ENCODE measurements at regions not wholly inside any gene's neighbourhood (a gene's known extent, or its start where the extent isn't known, plus 50 kb on each side); places are given as distances from the start of the nearest gene placed in this dataset.

DNA sequence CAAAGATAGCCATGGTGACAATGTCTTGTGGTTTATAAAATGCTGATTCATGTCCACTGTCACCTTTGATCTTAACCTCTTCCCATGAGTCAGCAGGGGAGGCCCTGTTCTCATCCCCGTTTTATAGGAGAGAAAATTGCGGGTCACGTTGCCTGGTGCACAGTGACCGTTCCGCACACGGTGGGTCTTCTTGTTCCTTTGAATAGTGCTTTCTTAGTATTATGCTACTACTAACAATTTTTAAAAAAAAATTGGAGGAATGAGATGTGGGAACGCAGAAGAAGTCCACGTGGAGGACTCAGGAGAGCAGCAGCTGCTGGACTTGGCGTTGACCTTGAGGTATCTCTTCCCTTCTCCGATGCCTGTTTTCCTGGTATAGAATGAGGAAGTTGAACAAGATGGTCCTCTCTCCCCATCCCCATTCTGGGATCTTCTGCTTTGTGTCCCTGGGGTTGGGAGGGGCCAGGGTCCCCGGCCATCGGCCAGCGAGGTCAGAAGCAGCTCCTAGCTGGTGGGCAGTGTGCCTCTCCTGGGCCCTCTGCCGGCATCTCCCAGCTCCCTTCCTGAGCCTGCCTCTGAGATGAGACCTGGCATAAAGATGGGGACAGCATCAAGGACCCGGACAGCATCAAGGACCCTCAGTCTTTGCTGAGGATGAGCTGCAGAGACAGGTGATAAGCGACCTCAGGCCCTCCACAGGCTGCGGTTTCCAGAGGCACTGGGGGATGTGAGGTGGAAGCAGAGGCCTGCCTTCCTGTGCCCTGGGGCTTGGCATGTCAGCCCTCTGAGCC is 143.9 kb downstream of the C9orf50 start:
- no peak for DNase-seq (ENCODE audit: low read depth in 3 of 3, low spot score in 2 of 3)

DNA sequence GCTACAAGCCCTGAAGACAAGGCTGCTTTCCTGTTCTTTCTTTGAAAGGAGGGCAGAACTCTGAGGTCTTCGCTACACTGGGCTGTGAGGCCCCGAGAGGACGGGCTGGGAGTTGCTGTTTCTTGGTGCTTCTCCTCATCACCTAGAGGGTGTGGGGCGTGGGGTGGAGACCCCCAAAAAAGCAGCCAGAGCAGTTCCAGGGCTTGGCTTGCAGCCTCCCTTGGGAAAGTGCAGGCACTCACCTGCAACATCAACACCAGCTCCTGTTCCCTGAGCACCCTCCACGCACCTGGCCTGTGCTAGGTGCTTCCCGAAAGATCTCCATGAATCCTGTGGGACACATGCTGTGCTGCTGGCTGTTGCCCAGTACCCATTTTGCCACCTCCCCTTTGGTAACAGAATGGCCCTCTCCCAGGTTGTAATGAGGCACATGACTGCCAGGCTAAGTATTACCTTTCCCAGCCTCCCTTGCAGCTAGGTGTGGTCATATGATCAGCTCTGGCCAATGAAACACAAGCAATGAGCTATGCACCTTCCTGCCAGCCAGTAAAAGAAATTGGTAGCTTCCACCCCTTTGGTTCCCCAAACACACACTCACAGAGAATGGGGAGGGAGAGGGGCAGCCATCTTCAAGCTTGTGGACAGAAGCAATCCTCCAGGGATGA is 146.0 kb downstream of the C9orf50 start:
- no peak for DNase-seq (ENCODE audit: low read depth in 3 of 3, low spot score in 2 of 3)

DNA sequence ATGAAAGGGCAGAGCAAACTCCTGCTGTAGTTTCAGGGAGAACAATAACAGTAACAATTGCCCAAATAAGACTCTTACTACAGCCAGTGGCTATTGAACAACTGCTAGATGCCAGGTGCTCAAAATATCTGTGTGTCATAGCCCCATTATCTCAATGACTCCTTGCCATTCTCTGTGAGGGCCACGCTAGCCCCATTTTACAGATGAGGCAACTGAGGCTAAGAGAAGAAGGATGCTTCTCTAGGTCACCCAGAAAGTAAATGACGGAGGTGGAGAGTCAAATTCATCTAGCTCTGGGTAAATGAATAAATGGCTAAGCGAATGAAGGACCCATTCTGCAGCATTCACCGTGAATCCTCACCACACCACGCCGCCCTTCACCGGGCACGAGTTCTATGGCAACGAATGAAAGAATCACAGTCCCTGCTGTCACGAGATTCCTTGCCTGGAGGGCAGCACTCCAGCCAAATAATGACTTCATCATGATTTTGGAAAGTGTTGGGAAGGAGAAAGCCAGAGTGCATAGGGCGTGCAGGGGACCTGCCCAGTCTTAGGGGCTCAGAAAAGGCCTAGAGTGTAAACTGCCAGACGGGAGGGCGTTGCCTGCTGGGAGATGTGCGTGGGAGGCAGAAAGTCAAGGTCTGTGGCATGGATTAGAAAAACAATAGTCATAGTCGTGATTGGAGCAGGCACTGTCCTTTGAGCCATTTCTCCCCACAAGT is 147.2 kb downstream of the C9orf50 start:
- no peak for DNase-seq (ENCODE audit: low read depth in 3 of 3, low spot score in 2 of 3)

DNA sequence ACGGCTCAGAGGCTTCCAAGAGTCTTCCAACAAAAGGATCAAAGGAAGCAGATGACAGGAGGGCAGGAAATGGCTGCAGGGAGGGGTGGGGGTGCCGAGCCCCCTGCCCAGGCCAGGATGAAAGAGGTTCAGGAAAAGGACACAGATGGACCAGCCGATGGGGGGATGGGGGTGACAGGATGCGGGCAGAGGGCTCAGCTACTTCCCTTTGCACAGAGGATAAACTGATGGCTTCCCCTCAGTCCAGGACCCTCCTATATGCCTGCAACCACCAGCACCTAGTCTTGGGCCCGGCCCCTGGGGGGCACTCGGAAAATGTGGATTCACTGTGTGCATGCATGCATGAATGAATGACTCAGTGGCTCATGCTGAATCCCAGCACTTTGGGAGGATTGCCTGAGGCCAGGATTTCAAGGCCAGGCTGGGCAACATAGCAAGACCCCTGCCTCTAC is 148.2 kb downstream of the C9orf50 start:
- DNase-seq (ENCODE audit: low read depth in 3 of 3, low spot score in 2 of 3): no peak

- no peak for DNase-seq (ENCODE audit: low read depth in 3 of 3, low spot score in 2 of 3)
Measured at GRCh38 chr9:129471201-129472019, 149.5 kb downstream of the C9orf50 start.

GRCh38 chr9:129469988-129470316 is 150.9 kb downstream of the C9orf50 start:
- no peak for DNase-seq (ENCODE audit: low read depth in 3 of 3, low spot score in 2 of 3)

DNA sequence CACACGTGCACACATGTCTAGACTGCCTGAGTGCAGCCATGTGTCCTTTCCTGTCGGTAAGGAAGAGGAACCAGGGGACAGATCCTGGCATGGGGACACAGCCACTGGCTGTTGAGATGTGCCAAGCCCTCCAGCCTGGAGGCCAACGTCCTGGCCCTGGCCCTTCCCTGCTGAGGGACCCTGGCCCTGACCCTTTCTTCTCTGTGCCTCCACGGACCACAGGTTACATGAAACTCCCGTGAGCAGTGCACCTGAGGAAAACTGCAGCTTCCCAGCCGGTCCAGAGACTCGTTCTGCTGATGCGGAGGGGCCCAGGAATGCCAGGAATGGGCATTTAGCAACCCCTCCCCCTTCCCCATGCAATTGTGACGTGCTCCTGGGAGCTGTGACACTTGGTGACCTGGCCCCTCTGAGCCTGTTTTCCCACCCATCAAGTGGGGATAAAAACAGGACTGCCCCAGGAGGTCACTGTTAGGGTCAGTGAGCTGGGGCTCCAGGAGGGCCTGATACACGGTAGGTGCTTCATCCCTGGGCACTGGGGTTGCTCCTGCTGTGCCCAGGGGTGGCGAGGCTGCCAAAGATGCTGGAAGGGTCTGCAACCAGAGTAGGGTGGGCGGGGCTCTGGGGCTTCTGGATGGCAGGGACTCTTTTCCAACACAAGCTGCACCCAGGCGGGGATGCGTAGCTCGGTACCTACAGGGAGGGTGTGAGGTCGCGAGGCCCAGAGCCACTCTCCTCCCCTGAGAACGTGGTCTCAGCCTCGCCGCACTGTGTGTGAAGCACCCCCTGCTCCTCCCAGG is 151.5 kb downstream of the C9orf50 start:
- no peak for DNase-seq (ENCODE audit: low read depth in 3 of 3, low spot score in 2 of 3)

DNA sequence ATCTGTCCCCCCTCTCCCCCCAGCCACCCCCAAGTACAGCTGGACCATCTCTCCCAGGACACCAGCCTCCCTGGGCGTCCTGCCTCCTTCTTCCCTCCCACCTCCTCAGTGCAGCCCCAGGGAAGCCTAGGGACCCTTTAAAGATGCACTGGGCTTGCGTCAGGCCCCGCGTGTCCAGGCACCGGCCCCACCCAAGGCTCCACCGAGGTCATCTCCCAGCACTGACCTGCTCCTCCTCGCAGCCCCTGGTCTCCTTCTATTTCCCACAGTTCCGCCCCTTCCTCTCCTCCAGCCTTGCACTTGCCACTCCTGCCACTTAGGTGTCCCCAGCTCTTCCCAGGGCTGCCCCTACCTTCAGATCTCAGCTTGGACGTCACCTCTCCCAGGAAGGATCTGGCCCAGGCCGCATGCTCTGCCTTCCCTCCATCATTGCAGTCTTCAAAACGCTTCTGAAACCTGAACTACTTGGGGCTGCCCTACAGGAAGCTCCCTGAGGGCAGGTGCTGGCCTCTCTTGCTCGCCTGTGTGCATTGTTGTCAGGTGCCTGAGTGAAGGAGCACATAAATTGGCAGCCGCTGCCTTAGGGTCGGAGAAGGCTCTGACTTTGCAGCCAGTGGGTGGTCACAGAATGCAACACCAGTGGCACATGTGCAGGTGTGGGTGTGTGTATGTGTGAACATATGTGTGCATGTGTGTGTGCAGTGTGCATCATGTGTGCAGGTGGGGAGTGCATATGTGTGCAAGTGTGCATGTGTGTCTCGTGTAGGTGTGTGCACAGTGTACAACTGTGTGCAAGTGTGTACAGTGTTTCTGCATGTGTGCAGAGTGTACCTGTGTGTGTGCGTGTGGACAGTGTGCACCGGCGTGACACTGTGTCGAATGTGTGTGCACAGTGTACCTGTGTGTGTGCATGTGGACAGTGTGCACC is 152.9 kb downstream of the C9orf50 start:
- no peak for DNase-seq (ENCODE audit: low read depth in 3 of 3, low spot score in 2 of 3)

- no peak for DNase-seq (ENCODE audit: low read depth in 3 of 3, low spot score in 2 of 3)
Measured at GRCh38 chr9:129467004-129467588, 153.8 kb downstream of the C9orf50 start.

DNA sequence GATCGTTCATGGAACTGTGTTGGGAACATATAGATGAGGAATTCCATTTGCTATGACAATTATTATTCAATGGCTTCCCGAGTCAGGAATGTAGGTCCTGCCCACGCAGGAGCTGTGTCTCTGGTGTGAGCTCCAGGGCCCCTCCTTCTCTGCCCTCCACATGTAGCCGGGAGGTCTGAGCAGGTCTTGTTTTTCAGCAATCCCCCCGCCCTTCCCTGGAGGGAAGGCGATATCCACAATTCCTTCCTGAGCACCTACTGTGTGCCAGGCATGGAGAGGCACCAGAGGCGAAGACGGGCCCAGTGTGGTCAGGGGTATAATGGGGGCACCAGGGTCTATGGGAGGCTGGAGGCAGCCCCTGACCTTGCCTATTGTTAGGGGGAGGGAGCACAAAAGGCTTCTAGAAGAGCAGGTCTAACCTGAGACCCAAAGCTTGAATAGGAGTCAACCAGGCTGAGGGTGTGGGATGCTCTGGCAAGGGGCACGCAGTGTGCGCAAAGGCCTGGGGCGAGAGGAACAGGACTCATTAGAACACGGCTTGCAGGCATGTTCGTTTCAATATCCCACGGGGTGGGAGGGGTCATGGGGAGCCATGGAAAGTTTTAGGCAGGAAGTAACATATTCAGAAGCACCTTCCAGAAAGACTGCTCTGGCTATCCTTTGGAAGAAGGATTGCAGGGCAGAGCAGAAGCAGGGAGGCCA is 154.9 kb downstream of the C9orf50 start:
- DNase-seq (ENCODE audit: low read depth in 3 of 3, low spot score in 2 of 3): no peak

DNA sequence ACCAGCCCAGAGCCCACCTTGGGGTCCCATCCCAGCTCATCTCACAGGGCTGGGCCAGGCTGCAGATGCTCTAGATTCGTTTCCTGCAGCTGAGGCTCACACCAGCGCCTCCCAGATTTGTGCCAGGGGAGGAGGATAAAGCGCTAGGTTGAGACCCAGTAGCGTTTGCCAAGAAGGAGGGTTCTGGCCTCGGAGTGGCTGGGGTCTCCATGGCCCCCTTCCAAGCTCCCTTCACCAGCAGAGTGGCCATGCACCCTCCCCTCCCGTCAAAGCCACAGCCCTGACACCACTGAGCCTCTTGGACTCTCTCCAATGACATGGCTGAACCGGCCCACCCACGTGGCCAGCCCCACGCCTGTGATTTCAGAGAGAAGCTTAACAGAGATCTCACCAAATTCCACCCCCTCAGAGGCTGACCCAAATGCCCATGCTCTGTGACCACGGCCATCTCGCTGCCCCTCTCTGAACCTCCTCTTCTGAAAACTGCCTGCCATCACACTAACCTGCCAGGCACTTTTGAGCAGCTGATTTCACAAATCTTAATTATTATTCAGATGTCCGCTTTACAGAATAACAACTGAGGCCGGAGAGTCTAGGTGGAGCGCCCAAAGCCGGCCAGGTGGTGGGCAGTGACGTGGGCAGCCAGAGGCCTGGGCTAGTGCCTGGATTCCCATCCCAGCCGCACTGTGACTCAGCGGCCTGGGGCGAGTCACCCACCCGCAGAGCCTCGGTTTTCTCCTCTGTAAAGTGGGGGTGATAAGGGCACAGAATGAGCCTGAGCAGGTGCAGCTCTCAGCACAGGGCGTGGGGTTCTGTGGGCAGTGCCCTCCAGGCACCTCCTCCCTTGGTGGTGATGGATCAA is 155.7 kb downstream of the C9orf50 start:
- DNase-seq (ENCODE audit: low read depth in 3 of 3, low spot score in 2 of 3): no peak

GRCh38 chr9:129463994-129464393 is 156.9 kb downstream of the C9orf50 start:
- no peak for DNase-seq (ENCODE audit: low read depth in 3 of 3, low spot score in 2 of 3)

GRCh38 chr9:129463477-129463876 is 157.4 kb downstream of the C9orf50 start:
- DNase-seq (ENCODE audit: low read depth in 3 of 3, low spot score in 2 of 3): no peak

- no peak for DNase-seq (ENCODE audit: low read depth in 3 of 3, low spot score in 2 of 3)
Measured at GRCh38 chr9:129462360-129462759, 158.5 kb downstream of the C9orf50 start.

DNA sequence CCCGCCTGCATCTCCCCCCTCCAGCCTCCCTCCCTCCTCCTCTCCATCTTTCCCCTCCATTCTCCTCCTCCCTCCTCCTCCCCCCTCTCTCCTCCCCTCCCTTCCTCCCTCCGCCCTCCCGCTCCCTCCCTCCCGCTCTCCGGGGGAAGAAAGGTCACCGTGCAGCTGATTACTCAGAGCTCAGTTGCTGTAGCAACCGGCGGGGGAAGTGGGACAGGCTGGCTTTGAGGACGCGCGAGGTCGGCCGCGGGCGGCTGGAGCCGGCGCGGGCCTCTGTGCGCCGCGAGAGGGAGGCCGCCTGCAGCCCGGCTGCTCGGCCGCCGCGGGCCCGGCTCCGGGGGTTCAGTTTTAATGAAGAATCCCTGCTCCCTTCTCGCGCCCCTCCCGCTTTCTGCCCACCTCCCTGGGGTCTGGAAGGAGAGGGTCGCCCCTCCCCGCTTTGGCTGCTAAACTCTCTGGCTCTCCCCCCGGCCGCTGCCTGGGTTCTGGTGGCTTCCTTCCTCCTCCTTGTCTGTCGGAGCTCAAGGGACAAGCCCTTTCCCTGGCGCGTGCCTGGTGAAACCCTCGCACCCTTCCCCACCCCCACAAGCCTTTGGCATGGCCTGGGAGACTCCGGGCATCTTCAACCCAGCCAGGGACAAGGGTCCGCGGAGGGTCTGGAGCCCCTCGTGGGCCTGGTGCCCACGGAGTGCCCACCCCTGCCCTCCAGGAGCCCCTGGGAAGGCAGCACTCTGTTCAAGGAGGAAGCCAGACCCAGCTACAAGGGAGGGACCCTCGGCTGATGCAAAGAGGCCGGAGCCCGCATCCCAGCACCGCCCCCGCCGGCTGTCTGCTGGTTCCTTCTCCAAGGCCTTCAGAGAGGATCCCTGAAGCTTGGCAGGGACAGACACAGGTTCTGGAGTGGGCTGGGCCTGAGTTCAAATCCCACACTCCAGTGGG is 160.3 kb downstream of the C9orf50 start:
- DNase-seq (ENCODE audit: low read depth in 3 of 3, low spot score in 2 of 3): peak; percentile 96 to 100 (median 99)

Measured in right renal cortex interstitium (tissue), 3 donors.